ENCODE measurements at regions not wholly inside any gene's neighbourhood (a gene's known extent, or its start where the extent isn't known, plus 50 kb on each side); places are given as distances from the start of the nearest gene placed in this dataset.
A peak's percentile ranks its signal among the peaks of the same experiment; 100 is the strongest.

DNA sequence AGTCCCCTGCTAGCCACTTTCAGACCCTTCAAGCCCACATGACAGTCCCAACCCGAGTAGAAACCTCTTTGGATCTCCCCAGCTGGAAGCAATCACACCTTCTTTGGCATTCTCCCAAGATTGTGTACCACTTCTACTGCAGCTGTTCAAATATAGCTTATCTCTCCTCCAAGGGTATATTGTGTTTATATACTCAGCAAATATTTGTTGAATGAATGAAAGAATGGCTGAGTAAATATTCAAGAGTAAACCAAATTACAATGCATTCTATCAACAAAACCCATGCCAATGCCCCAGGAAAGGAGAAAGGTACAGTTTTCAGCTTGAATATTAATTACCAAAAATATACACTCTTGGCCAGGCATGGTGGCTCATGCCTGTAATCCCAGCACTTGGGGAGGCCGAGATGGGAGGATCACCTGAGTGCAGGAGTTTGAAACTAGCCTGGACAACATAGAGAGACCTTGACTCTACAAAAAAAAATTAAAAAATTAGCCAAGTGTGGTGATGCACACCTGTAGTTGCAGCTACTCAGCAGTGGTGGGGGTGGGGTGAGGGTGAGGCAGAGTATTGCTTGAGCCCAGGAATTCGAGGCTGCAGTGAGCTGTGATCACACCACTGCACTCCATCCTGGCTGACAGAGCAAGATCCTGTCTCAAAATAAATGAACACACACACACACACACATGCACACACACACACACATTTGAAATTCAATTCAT, 68.5 kb downstream of the NIBAN1 start:
- FAIRE-seq (peak; percentile 66), DNase-seq (ENCODE audit: insufficient read length) (no peak)
- TF ChIP-seq POLR2AphosphoS5 (IDR thresholded peaks at IDR 0.05; ENCODE audit: low read depth, low read length), result no peak
- TF ChIP-seq POLR2A (IDR thresholded peaks at IDR 0.05; ENCODE audit: low read depth, low read length), result no peak
- TF ChIP-seq TAF1 (IDR thresholded peaks at IDR 0.05; ENCODE audit: borderline replicate concordance, low read depth, low read length), result no peak

DNA sequence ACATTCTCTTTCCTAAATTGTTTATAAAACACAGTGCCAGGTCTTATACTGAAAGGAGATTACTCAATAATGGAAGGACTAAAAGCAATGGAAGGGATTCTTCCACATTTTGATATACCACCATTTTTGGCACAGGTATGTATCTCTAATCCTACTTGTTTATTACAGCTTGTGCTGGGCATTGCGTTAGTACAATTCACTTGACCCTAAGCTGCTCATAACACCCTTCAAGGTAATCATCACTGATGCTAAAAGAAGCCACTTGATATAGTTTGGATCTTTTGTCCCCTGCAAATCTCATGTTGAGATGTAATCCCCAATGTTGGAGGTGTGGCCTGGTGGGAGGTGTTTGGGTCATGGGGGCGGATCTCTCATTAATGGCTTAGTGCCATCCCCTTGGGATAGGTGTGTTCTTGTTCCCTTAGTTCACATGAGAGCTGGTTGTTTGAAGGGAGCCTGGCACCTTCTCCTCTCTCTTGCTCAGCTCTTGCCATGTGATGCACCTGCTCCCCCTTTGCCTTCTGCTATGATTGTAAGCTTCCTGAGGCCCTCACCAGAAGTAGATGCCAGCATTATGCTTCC, 71.1 kb downstream of the NIBAN1 start:
- TF ChIP-seq TAF1 (IDR thresholded peaks at IDR 0.05; ENCODE audit: borderline replicate concordance, low read depth, low read length) (no peak), POLR2A (IDR thresholded peaks at IDR 0.05; ENCODE audit: low read depth, low read length) (no peak), POLR2AphosphoS5 (IDR thresholded peaks at IDR 0.05; ENCODE audit: low read depth, low read length) (no peak)
- no peak for DNase-seq (ENCODE audit: insufficient read length)
- no peak for FAIRE-seq

DNA sequence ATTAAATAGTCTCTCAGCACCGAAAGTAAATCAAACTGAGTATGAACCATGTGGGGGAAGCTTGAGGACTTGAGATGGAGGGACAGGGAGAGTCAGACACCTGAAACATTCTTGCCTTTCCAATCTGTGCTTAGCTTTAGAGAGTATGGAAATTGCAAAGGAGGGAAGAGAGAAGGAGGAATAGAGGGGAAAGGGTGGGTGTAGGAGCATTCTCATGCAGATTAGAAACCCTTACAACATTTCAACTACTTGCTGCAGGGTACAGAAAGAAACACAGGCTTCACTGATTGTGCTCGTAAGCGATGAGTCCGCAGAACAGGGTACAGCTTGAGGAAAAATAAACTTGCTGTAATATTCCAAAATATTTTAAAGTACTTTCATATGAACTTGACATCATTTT, 73.8 kb downstream of the NIBAN1 start:
- TF ChIP-seq TAF1 (IDR thresholded peaks at IDR 0.05; ENCODE audit: borderline replicate concordance, low read depth, low read length) (no peak), POLR2A (IDR thresholded peaks at IDR 0.05; ENCODE audit: low read depth, low read length) (no peak), POLR2AphosphoS5 (IDR thresholded peaks at IDR 0.05; ENCODE audit: low read depth, low read length) (no peak)
- DNase-seq (ENCODE audit: insufficient read length), result no peak
- no peak for FAIRE-seq

DNA sequence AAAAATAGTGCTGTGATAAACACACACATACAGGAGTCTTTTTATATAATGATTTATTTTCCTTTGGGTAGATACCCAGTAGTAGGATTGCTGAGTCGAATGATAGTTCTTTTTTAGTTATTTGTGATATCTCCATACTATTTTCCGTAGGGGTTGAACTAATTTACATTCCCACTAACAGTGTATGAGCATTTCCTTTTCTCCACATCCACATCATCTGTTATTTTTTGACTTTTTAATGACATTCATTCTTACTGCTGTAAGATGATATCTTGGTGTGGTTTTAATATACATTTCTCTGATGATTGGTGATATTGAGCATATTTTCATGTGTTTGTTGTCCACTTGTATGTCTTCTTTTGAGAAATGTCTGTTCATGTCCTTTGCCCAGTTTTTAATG, 78.3 kb downstream of the NIBAN1 start:
- FAIRE-seq, result no peak
- no peak for TF ChIP-seq POLR2AphosphoS5 (IDR thresholded peaks at IDR 0.05; ENCODE audit: low read depth, low read length)
- TF ChIP-seq TAF1 (IDR thresholded peaks at IDR 0.05; ENCODE audit: borderline replicate concordance, low read depth, low read length), result no peak
- no peak for TF ChIP-seq POLR2A (IDR thresholded peaks at IDR 0.05; ENCODE audit: low read depth, low read length)
- DNase-seq (ENCODE audit: insufficient read length), result no peak

DNA sequence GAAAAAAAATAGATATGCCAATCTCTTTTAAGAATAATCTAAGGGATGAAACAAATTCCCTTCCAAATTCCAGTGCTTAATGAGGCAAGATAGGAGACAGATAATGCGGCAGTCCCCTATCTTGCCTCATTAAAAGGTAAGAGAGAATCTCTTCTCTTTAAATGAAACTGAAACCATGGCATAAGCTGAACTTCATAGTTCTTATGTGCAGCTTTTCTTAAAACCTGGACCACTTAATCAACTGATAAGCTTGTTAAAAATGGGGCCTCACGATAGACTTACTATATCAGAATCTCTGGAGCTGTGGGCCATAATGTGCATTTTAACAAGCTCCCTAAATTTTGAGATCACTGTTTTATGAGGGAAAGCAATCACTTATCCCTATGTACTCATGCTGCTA, 79.2 kb downstream of the NIBAN1 start:
- no peak for DNase-seq (ENCODE audit: insufficient read length)
- TF ChIP-seq TAF1 (IDR thresholded peaks at IDR 0.05; ENCODE audit: borderline replicate concordance, low read depth, low read length) (no peak), POLR2A (IDR thresholded peaks at IDR 0.05; ENCODE audit: low read depth, low read length) (no peak), POLR2AphosphoS5 (IDR thresholded peaks at IDR 0.05; ENCODE audit: low read depth, low read length) (no peak)
- no peak for FAIRE-seq

DNA sequence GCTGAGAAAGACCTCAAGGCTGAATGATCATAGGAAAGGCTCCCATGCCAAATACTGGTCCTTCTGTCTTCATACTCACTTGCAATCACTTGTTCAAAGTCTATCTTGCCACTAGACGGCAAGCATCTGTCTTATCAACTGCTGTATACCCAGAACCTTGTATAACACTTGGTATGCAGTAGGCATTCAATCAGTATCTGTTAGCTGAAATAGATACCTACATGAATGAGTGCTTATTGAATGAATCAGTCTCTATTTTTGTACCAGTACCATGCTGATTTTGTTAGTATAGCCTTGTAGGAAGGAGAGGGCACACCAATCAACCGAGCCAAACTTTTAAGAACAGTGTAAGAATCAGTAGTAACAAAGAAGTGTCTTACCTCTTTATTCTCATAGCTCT, 80.6 kb downstream of the NIBAN1 start:
- FAIRE-seq (peak; percentile 54), DNase-seq (ENCODE audit: insufficient read length) (no peak)
- TF ChIP-seq POLR2A (IDR thresholded peaks at IDR 0.05; ENCODE audit: low read depth, low read length), result no peak
- TF ChIP-seq POLR2AphosphoS5 (IDR thresholded peaks at IDR 0.05; ENCODE audit: low read depth, low read length), result no peak
- no peak for TF ChIP-seq TAF1 (IDR thresholded peaks at IDR 0.05; ENCODE audit: borderline replicate concordance, low read depth, low read length)

DNA sequence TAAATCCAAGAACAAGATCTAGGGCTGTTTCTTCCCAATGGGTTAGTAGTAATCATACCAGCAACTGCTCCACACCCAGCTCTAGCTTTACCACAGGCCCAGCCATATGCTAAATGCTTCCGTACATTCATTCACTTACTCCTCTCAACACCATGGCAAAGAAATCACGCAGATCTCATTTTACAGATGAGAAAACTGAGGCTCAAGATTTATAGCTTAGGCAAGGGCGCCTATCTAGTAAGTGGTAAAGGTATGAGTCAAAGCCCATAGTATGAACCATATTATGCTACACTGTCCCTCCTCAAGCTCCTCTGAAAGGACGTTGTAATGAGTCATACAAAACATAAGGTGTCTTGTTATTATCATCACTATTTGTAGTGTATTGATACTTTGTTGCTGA, 82.2 kb downstream of the NIBAN1 start:
- peak; percentile 80 for FAIRE-seq

DNA sequence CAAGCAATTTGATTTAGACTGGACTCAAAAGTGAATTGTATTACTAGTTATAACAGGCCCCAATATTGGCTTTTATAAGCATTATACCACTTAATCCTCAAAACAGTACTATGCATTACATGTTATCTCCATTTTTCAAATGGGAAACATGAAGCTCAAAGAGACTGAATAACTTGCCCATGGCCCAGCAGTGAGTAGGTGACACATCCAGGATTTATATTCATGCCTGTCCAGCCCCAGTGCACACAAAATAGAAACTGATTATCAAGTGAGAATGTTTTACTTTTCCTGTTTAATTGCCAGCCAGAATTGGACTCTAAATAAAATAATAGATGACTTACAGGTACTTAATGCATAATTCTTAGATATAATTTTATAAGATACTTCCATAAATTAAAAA, 82.9 kb downstream of the NIBAN1 start:
- FAIRE-seq (no peak), DNase-seq (ENCODE audit: insufficient read length) (no peak)
- TF ChIP-seq POLR2A (IDR thresholded peaks at IDR 0.05; ENCODE audit: low read depth, low read length) (no peak), TAF1 (IDR thresholded peaks at IDR 0.05; ENCODE audit: borderline replicate concordance, low read depth, low read length) (no peak), POLR2AphosphoS5 (IDR thresholded peaks at IDR 0.05; ENCODE audit: low read depth, low read length) (no peak)

More for the DNA sequence above, 82.2 kb downstream of the NIBAN1 start:
- no peak for DNase-seq (ENCODE audit: insufficient read length)
- TF ChIP-seq POLR2A (IDR thresholded peaks at IDR 0.05; ENCODE audit: low read depth, low read length) (no peak), POLR2AphosphoS5 (IDR thresholded peaks at IDR 0.05; ENCODE audit: low read depth, low read length) (no peak), TAF1 (IDR thresholded peaks at IDR 0.05; ENCODE audit: borderline replicate concordance, low read depth, low read length) (no peak)

DNA sequence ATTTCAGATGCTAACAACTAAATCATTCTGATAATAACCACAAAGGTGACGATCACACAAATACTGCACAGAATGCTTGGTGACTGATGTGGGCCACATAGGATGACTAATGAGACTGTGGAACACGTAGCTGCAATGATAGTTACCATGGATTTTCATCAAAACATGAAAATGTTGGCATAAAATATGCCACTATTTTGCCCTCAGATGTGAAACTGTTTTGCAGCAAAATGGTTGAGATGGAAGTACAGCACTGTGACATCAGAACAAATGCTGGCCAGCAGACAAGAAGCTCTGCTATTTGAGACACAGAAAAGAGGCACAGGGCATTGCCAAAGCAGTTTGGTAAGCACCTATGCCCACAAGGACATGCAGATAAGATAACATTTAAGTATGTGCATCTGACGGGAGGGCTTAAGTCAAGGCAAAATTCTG, 83.8 kb downstream of the NIBAN1 start:
- no peak for TF ChIP-seq POLR2A (IDR thresholded peaks at IDR 0.05; ENCODE audit: low read depth, low read length)
- FAIRE-seq (no peak), DNase-seq (ENCODE audit: insufficient read length) (no peak)

DNA sequence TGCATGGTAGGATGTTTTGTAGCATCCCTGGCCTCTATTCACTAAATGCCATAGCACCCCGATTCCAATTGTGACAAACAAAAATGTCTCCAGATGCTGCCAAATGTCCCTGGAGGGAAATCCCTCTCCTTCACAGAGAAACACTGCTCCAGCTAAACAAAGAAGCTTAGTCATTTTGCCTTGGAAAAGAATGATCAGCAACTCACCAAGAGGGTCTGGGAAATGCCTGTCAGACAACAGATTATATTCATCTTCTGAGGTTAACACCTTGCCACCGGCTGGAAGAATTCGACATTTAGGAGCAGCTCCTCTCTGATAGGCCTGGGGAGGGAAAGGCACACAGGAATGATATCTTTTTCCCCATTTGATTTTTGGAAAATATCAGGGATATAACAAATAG, 84.4 kb downstream of the NIBAN1 start:
- FAIRE-seq (peak; percentile 50), DNase-seq (ENCODE audit: insufficient read length) (no peak)
- no peak for TF ChIP-seq POLR2A (IDR thresholded peaks at IDR 0.05; ENCODE audit: low read depth, low read length)
- TF ChIP-seq POLR2AphosphoS5 (IDR thresholded peaks at IDR 0.05; ENCODE audit: low read depth, low read length), result no peak
- no peak for TF ChIP-seq TAF1 (IDR thresholded peaks at IDR 0.05; ENCODE audit: borderline replicate concordance, low read depth, low read length)

DNA sequence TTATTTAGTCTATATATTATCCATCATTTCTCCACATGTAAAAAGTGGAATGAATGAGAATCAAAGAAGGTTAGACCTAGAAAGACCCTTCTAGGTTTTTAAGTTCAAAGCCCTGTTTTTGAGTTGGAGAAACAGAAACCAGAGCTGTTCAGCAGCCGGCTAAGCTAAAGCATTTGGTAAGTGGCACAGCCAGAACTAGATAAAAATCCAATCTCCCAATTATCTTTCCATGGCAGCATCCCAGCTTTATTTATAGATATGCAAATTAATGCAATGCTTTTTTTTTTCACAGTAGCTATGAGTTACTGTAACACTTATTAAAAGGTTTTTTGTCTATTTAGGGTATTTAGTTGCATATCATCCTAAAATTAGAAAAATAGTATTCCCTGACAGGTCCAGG, 85.1 kb downstream of the NIBAN1 start:
- FAIRE-seq (no peak), DNase-seq (ENCODE audit: insufficient read length) (no peak)
- TF ChIP-seq POLR2AphosphoS5 (IDR thresholded peaks at IDR 0.05; ENCODE audit: low read depth, low read length) (no peak), TAF1 (IDR thresholded peaks at IDR 0.05; ENCODE audit: borderline replicate concordance, low read depth, low read length) (no peak), POLR2A (IDR thresholded peaks at IDR 0.05; ENCODE audit: low read depth, low read length) (no peak)

DNA sequence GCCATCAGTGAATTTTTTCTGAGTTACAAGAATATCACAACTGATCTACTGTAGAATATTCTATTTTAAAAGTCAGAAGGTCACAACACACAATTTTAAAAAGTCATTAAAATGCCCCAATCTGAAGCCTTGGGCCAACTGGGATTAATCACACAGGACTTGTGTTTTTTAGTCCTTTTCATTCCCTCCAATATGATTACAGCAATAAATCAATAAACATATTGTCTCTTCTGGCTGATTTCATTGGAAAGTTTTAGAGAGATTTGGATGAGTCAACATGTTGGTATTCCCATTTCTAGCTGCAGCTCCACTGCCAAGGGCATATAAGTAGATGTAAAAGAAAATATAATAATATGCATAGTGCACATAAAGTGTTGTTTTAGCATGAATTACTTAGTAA, 85.8 kb downstream of the NIBAN1 start:
- no peak for TF ChIP-seq TAF1 (IDR thresholded peaks at IDR 0.05; ENCODE audit: borderline replicate concordance, low read depth, low read length)
- TF ChIP-seq POLR2AphosphoS5 (IDR thresholded peaks at IDR 0.05; ENCODE audit: low read depth, low read length), result no peak
- TF ChIP-seq POLR2A (IDR thresholded peaks at IDR 0.05; ENCODE audit: low read depth, low read length), result no peak
- FAIRE-seq (no peak), DNase-seq (ENCODE audit: insufficient read length) (no peak)

Measured in GM12892 (cell line).